ENCODE measurements at regions not wholly inside any gene's neighbourhood (a gene's known extent, or its start where the extent isn't known, plus 50 kb on each side); places are given as distances from the start of the nearest gene placed in this dataset.
"Not testable (repeated sequence)": the region's sequence is repeated elsewhere in the genome, so short reads cannot be mapped to it uniquely, and the experiment has no call there.

GRCh38 chr9:74036549-74037231 lies 460.4 kb upstream of the RORB start:
- DNase-seq: no peak

GRCh38 chr9:74037274-74037673 lies 459.9 kb upstream of the RORB start:
- no peak for DNase-seq

DNA sequence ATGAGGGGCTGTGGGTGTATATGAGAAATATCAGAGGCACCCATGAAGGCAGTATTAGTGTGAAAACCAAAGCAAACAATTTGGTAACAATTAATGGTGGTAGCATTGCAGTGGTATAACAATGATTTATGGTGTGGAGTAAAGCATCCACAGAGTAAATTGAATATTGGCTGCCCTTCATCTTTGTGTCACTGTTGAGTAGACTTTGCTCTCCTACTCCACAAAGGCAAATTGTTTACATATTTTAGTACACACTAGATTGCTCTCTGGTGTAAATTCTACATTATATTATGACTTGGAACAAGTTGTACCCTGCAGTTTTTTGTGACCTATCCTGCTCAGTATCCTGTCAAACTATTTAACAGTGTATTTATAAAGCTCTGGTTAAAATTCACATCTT lies 455.5 kb upstream of the RORB start:
- DNase-seq: no peak

DNA sequence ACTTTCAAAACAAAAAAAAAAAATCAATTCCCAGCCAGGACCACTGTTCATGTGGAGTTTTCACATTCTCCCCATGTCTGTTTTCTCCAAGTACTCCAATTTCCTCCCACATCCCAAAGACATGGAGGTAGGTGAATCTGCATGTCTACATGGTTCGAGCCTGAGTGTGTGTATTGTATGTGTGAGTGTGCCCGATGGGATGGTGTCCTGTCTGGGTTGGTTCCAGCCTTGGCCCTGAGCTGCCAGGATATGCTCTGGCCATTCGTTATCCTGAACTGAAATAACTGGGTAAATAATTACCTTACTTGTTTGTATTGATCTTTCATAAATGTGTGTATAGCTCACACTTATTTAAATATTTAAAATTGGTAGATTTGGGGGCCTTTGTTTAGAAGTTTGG lies 452.3 kb upstream of the RORB start:
- no peak for DNase-seq

DNA sequence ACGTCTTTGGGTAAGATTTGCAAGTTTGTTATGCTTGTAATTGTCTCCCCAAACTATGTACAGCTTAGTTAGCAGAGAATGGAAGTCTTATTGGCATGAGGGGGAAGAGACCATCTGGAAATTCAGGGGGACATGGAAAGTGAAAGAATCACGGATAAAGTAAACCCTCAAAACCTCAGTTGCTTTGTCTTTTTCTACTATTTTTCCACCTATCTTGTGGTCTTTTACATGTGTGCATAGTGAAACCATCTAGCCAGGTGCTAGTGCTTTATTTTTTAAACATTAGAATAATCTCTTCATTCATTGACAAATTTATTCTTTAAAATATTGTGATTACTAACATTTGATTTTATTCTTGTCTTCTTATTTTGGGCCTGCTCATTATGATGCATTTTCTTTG lies 441.1 kb upstream of the RORB start:
- no peak for DNase-seq

- DNase-seq: not testable (repeated sequence)
Observed at GRCh38 chr9:74057051-74057450, 440.1 kb upstream of the RORB start.

DNA sequence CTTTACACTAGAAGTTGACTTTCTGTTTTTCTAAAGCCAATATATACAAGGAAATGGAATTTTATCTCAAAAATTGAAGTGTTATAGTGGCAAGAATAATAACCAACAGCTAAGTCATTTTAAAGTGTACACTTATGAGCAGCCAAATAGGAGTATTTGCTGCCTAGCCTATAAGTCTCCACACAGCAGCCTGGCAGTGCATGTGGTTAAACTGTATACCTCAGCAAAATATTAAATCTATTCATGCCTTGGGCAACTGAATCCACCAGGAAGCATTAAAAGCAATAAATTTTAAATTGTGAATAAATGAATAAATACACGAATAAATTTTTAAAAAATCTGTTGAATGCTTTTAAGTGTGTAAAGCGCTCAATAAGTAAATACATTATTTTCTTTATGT lies 432.4 kb upstream of the RORB start:
- DNase-seq: no peak

DNA sequence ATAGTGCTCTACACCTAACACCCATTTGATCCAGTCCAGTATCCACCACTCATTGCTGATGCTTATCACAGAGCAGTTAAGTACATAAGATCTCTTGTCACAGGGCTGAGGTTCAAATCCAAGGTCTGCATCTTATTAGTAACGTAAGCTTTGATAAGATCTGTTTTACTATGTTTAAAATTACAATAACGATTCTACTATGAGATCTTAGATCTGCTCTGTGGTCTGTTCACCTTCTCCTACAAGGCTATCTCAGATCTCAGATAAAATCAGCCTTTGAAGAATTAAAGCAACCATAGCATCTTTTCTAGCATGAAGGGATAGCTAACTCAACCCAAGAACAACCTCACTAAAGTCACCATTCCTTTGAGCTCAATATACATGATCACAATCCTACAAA lies 431.0 kb upstream of the RORB start:
- DNase-seq: no peak

DNA sequence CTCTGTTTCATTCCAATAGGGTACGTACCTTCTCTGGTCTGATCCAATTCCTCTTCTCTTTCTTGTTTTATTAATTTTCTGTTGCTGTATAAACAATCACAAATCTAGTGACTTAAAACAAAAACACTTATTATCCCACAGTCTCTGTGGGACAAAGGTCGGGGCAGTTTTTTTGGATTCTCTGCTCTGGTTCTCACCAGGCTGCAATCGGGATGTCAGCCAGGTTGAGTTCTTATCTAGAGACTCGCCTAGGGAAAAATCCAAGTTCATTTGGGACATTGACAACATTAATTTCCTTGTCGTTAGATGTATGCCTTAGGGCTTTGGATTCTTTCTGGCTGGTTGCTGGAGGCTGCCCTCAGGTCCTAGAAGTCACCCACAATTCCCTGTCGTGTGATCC lies 430.5 kb upstream of the RORB start:
- DNase-seq: no peak

DNA sequence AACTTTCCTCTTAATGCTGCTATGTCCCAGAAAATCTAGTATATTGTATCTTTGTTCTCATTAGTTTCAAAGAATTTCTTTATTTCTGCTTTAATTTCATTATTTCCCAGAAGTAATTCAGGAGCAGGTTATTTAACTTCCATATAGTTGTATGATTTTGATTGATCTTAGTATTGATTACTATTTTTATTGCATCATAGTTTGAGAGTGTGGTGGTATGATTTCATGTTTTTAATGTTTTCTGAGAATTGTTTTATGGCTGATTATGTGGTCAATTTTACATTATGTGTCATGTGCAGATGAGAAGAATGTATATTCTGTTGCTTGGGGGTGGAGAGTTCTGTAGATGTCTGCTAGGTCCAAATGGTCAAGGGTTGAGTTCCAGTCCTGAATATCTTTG lies 425.6 kb upstream of the RORB start:
- DNase-seq: no peak

DNA sequence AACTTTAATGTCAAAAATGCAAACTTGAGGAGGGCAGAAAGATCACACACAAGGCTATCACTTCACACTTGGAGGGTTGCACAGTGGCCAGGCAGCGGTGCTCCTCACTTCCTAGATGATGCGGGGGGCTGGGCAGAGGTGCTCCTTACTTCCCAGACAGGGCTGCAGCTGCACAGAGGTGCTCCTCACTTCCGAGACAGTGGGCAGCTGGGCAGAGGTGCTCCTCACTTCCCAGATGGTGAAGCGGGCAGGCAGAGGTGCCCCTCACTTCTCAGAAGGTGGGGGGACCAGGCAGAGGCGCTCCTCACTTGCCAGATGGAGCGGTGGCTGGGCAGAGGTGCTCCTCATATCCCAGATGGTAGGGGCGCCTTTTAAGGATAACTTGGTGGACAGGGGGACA lies 423.2 kb upstream of the RORB start:
- no peak for DNase-seq

- DNase-seq: no peak
Observed at GRCh38 chr9:74078647-74079046, 418.5 kb upstream of the RORB start.

DNA sequence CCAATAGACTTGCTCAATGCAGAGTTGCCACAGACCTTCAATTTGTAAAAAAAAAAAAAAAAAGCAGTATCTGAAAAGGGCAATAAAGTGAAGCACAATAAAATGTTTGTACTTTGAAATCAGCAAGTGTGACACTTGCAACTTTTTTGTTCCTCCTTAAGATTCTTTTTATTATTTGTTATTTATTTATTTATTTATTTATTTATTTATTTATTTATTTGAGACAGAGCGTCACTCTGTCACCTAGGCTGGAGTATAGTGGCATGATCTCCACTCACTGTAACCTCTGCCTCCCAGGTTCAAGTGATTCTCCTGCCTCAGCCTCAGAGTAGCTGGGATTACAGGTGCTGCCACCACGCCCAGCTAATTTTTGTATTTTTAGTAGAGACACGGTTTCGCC lies 416.5 kb upstream of the RORB start:
- not testable (repeated sequence) for DNase-seq

DNA sequence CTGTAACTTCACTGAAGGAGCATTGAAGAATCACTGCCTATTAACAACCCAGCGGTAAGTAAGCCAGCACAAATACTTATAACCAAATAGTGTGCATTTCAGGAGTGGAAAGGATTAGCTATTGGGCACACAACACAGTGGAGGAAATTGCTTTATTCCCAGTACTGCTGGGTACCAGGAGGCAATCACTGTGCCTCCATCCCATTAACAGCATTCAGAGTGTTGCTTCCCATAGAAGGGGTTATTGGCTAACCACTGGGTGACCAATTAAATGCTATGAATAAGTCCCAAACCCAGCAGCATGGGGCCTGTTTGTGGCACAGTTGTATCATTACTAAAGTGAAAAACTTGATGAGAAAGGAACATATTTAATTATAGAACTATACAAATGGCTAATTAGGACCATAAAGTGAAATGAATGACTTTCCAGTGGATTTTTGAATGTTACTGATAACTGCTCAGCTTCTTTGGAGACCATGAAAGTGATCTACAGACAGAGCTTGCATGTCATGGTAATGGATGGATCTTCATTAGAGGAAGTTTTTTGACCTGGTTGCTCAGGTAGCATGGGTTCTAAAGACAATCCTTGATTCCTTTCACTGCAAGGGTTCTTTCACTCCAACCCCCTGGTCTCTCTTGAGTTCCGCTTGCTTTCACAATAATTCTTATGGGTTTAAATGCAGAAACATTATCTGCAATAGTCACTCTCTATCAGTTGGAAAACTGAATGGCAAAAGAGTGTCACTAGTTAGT lies 413.3 kb upstream of the RORB start:
- no peak for DNase-seq

GRCh38 chr9:74085384-74086037 lies 411.6 kb upstream of the RORB start:
- DNase-seq: not testable (repeated sequence)

GRCh38 chr9:74090921-74091320 lies 406.2 kb upstream of the RORB start:
- not testable (repeated sequence) for DNase-seq

DNA sequence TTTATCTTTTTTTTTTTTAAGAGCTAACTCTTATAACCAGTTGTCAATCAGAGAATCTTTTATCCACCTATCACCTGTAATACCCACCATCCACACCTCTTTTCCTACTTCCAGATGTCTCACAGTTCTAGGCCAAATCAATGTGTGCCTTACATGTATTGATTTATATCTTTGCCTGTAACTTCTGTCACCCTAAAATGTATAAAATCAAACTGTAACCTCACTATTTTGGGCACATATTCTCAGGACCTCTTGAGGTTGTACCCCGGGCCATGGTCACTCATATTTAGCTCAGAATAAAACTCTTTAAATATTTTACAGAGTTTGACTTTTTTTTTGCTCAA lies 404.7 kb upstream of the RORB start:
- no peak for DNase-seq

DNA sequence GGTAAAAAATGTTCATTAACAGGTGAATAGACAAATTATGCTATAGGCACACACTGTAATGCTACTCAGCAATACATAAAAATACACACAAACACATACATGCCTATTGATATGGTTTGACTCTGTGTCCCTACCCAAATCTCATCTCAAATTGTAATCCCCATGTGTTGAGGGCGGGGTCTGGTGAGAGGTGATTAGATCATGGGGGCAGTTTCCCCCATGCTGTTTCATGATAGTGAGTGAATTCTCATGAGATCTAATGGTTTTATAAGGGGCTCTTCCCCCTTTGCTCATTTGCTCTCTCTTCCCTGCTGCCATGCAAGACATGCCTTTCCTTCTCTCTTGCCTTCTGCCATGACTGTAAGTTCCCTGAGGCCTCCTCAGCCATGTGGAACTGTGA lies 403.1 kb upstream of the RORB start:
- not testable (repeated sequence) for DNase-seq

- DNase-seq: no peak
Observed at GRCh38 chr9:74094766-74095165, 402.4 kb upstream of the RORB start.

DNA sequence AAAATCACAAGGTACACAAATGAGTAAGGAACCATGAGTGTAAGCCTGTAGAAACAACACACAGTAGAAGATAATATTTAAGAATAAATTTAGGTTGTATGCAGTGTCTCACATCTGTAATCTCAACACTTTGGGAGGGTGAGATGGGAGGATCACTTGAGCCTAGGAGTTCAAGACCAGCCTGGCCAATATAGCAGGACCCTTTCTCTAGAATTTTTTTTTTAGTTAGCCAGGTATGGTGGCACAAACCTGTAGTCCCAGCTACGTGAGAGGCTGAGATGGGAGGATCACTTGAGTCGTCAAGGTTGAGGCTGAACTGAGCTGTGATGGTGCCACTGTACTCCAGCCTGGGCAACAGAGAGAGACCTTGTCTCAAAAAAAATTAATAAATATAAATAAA lies 401.2 kb upstream of the RORB start:
- no peak for DNase-seq

- DNase-seq: no peak
Observed at GRCh38 chr9:74096420-74096819, 400.7 kb upstream of the RORB start.

DNA sequence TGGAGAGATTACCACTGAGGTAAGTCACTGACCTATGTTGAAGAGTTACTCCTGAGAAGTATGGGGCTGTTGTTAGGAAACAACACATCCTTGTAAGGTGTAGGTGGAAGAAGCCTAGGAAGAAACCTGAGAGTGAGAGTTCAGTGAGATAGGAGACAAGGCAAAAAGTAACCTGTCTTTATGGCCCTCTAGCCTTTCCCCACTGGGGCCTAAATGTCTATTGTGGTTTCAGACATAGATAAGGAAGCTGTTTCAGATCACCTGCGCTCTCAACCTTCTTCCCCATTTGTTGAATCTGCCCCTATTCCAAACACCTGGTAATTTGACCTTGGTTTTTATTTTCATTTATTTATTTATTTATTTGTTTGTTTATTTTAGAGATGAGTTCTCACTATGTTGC lies 397.1 kb upstream of the RORB start:
- DNase-seq: no peak

- DNase-seq: not testable (repeated sequence)
Observed at GRCh38 chr9:74102148-74102547, 395.0 kb upstream of the RORB start.

GRCh38 chr9:74102702-74103101 lies 394.4 kb upstream of the RORB start:
- DNase-seq: no peak

Data from CD4-positive, alpha-beta T cell treated with Interleukin-21 for 1 hour (primary cell).